ENCODE measurements at regions not wholly inside any gene's neighbourhood (a gene's known extent, or its start where the extent isn't known, plus 50 kb on each side); places are given as distances from the start of the nearest gene placed in this dataset.
A peak's percentile ranks its signal among the peaks of the same experiment; 100 is the strongest.

- peak; percentile 90 for DNase-seq (ENCODE audit: low spot score)
Measured at GRCh38 chr6:10248378-10248843, 166.5 kb downstream of the TFAP2A start.

- no peak for DNase-seq (ENCODE audit: low spot score)
Measured at GRCh38 chr6:10237298-10238038, 177.4 kb downstream of the TFAP2A start.

GRCh38 chr6:10235344-10235743, 179.5 kb downstream of the TFAP2A start:
- peak; percentile 58 for DNase-seq (ENCODE audit: low spot score)

GRCh38 chr6:10230531-10230930, 184.3 kb downstream of the TFAP2A start:
- peak; percentile 13 for DNase-seq (ENCODE audit: low spot score)

GRCh38 chr6:10223841-10224240, 191.0 kb downstream of the TFAP2A start:
- DNase-seq (ENCODE audit: low spot score): no peak

GRCh38 chr6:10221178-10221577, 193.7 kb downstream of the TFAP2A start:
- peak; percentile 40 for DNase-seq (ENCODE audit: low spot score)

DNA sequence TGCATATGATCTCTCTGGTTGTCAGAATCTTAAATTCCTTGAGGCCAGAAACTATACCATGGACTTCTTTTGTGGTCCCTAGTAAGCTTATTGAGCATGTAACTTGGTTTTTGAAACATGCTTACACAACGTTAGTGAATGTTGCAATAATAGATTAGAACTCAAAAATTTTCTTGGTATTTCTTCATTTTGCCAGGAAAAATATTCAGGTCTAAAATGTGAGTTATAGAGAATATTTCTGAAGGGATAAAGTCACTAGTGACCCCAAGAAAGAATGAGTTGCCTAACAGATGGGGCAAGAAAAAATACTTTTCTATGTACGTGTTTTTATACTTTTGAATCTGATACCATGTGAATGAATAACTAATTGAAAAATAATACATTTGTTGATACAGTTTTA, 195.4 kb downstream of the TFAP2A start:
- no peak for DNase-seq (ENCODE audit: low spot score)

GRCh38 chr6:10217111-10217510, 197.8 kb downstream of the TFAP2A start:
- peak; percentile 25 for DNase-seq (ENCODE audit: low spot score)

- DNase-seq (ENCODE audit: low spot score): no peak
Measured at GRCh38 chr6:10215326-10216110, 199.4 kb downstream of the TFAP2A start.

GRCh38 chr6:10210052-10210451, 204.8 kb downstream of the TFAP2A start:
- no peak for DNase-seq (ENCODE audit: low spot score)

- DNase-seq (ENCODE audit: low spot score): no peak
Measured at GRCh38 chr6:10205892-10206291, 209.0 kb downstream of the TFAP2A start.

GRCh38 chr6:10205120-10205519, 209.8 kb downstream of the TFAP2A start:
- no peak for DNase-seq (ENCODE audit: low spot score)

DNA sequence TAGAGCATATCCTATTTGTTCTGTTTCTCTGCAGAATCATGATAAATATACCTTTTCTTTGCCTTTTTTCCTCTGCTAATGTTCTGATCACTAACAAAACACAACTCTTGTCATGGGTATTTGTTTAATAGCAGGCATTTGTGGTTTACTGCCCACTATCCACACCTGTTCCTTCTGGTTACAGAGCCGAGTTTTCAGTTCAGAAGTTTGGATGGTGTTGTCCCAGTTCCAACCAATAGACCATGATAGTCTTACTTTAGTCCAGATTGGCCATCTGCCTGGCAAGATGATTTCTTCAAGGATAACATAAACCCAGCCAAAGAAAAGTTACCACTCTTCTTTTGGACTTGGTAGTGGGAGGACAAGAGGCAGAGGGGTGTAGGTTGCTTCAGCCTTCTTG, 211.2 kb downstream of the TFAP2A start:
- DNase-seq (ENCODE audit: low spot score): no peak

DNA sequence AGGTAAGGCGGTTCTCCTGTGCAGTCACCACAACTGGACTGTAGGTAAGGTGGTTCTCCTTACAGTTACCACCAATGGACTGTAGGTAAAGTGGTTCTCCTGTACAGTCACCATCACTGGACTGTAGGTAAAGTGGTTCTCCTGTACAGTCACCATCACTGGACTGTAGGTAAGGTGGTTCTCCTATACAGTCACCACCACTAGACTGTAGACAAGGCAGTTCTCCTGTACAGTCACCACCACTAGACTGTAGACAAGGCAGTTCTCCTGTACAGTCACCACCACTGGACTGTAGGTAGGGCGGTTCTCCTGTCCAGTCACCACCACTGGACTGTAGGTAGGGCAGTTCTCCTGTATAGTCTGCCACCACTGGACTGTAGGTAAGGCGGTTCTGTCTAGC, 212.3 kb downstream of the TFAP2A start:
- no peak for DNase-seq (ENCODE audit: low spot score)

DNA sequence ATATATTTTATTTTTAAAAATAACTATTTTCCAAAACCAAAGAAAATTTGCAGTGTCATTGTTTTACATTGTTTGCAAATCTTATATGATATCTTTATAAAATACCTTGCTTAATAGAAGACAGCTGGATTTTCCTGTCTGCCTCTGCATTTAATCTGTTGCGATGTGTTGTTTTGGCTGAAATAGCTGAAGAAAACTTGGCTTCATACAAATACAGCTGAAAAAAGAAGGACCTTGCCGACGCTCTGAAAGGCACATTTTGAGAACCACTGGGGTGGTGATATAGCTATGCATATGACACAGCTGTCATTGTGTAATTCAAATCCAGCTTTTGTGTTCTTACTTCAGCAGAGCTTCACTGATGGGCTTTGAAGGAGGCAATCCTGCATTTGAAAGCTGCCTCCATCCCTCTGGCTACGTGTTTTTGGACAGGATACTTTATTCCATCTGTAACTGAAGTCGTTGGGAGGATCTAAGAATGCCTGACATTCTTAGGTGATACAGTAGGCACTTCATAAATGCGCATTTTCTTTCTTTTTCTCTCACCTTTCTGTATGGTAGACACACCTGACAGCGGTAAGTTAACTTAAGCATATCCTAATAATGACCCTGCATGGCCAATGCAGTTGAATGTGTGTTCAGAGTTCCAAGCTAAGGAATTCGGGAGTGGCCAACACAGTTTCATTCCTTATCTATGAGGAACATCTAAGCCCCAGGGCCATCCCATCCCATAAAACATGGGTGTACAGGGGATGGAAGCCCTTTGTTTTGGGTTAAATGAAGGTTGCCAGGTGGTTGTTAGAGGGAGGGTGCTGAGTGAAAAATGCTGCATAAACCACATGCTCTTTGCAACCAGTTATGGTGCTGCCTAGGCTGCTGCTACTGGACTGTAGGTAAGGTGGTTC, 213.0 kb downstream of the TFAP2A start:
- DNase-seq (ENCODE audit: low spot score): no peak

GRCh38 chr6:10196090-10196489, 218.8 kb downstream of the TFAP2A start:
- no peak for DNase-seq (ENCODE audit: low spot score)

GRCh38 chr6:10194816-10195672, 219.8 kb downstream of the TFAP2A start:
- no peak for DNase-seq (ENCODE audit: low spot score)

DNA sequence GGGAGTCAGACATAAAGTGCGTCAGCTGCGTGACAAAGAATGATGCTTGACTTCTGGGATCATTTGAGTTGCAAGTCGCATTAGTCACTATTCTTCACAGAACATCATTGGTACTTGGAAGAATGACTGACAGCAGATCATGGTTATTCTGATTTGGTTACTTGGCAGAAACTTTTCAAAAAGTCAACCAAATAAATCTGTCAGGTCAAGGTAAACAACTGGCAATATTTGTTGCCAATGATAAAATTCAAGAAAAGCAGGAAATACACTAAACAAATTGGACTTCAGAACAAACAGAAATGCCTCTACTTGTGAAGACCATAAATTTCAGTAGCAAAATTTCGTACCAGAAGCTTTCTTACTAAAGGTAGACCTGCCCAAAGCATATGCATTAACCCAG, 221.6 kb downstream of the TFAP2A start:
- no peak for DNase-seq (ENCODE audit: low spot score)

GRCh38 chr6:10190042-10190441, 224.8 kb downstream of the TFAP2A start:
- no peak for DNase-seq (ENCODE audit: low spot score)

GRCh38 chr6:10184371-10185227, 230.3 kb downstream of the TFAP2A start:
- peak; percentile 83 for DNase-seq (ENCODE audit: low spot score)
